PC-9 (cell line): ENCODE measurements at regions not wholly inside any gene's neighbourhood (a gene's known extent, or its start where the extent isn't known, plus 50 kb on each side); places are given as distances from the start of the nearest gene placed in this dataset.

Source experiments
- BruUV-seq: library from RNA; stranded (reverse); fragments of 400-500 nt; replicated peaks from 2 replicates; lab custom pipeline; 2021; lab: Mats Ljungman, UMichigan
- CTCF ChIA-PET: fragments of 300-600 bp; sonication (Branson Sonifier 250); formaldehyde crosslinking; loops from one replicate; lab custom pipeline; 2022; ENCODE audit warnings: antibody characterized with exemption; lab: Charles Lee
- POLR2A ChIA-PET: fragments of 300-600 bp; sonication (Branson Sonifier 250); formaldehyde crosslinking; loops from one replicate; lab custom pipeline; 2022; ENCODE audit warnings: antibody characterized with exemption; ENCODE audit not compliant: unreplicated experiment; lab: Charles Lee
- DNase-seq, 2 experiments: peaks; one replicate each; pipeline versions ENCODE4 v3.0.0 to v3.0.0-alpha.2; 2015 to 2022; ENCODE audit warnings: mixed read lengths in 1 of 2
- H2AFZ ChIP-seq: fragments of 200-600 bp; sonication (generic); 2 replicates; pipeline ENCODE4 v1.8.1; 2017; ENCODE audit warnings: antibody characterized with exemption
- H3F3A ChIP-seq: fragments of 200-600 bp; sonication (generic); 2 replicates; pipeline ENCODE4 v1.8.1; 2017; ENCODE audit warnings: antibody characterized with exemption, mild to moderate bottlenecking, low read depth; ENCODE audit not compliant: insufficient read depth
- H3K27ac ChIP-seq: fragments of 200-600 bp; sonication (generic); 2 replicates; pipeline ENCODE4 v1.6.1; 2016; ENCODE audit warnings: mixed run types
- H3K27me3 ChIP-seq: fragments of 200-600 bp; sonication (generic); 2 replicates; pipeline ENCODE4 v1.6.1; 2016; ENCODE audit warnings: low read depth, mixed run types; ENCODE audit not compliant: insufficient read depth
- H3K36me3 ChIP-seq: fragments of 200-600 bp; sonication (generic); 2 replicates; pipeline ENCODE4 v1.6.1; 2016; ENCODE audit warnings: low read depth, mixed run types
- H3K4me1 ChIP-seq: fragments of 200-600 bp; sonication (generic); replicated peaks from 2 replicates; pipeline ENCODE4 v1.6.1; 2016; ENCODE audit warnings: mixed run types; ENCODE audit not compliant: insufficient read depth
- H3K4me2 ChIP-seq: fragments of 200-600 bp; sonication (generic); 2 replicates; pipeline ENCODE4 v1.6.1; 2017; ENCODE audit warnings: mixed run types
- H3K4me3 ChIP-seq: fragments of 200-600 bp; sonication (generic); 2 replicates; pipeline ENCODE4 v1.6.1; 2016; ENCODE audit warnings: mixed run types
- H3K79me2 ChIP-seq: fragments of 200-600 bp; sonication (generic); 2 replicates; pipeline ENCODE4 v1.6.1; 2017; ENCODE audit warnings: low read depth, mixed run types
- H3K9me2 ChIP-seq: fragments of 200-600 bp; sonication (generic); 2 replicates; pipeline ENCODE4 v1.8.1; 2017; ENCODE audit warnings: mild to moderate bottlenecking; ENCODE audit not compliant: insufficient read depth
- H3K9me3 ChIP-seq: fragments of 200-600 bp; sonication (generic); 2 replicates; pipeline ENCODE4 v1.8.1; 2016; ENCODE audit warnings: low read depth; ENCODE audit not compliant: insufficient read depth
- H4K20me1 ChIP-seq: fragments of 200-600 bp; sonication (generic); 2 replicates; pipeline ENCODE4 v1.8.1; 2017; ENCODE audit not compliant: insufficient read depth
- EZH2 ChIP-seq: fragments of 200-600 bp; sonication (generic); IDR thresholded peaks from 2 replicates; pipeline ENCODE4 v1.8.0; 2017; ENCODE audit warnings: antibody characterized with exemption, low read depth
- intact Hi-C: fragments of 100-400 bp; cut with micrococcal nuclease; formaldehyde crosslinking; loops from one replicate; pipeline ENCODE4 v1.10.0; 2022; ENCODE audit not compliant: unreplicated experiment
- TF ChIP-seq, protein P1 (sequence below): fragments of 200-600 bp; sonication (generic); conservative IDR thresholded peaks from 2 replicates; pipeline ENCODE4 v1.6.1; 2017; ENCODE audit warnings: mixed run types, antibody characterized with exemption, mild to moderate bottlenecking, moderate library complexity

DNA sequence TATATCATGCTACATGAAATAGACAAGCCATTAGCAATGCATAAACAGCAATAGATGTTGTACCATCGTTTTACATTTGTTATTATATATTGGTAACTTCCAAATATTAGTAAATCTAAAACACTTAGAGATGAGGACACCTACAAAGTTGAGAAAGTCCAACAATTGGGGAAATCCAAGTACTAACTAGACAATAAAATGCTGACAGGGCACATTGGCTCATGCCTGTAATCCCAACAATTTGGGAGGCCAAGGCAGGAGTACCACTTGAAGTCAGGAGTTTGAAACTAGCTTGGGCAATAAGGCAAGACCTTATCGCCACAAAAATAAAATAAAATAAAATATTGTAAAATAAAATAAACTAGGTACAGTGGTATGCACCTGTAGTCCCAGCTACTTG is 1023.1 kb downstream of the SUCLG1 start:
- no peaks in the 10 kb centered on the region for H3K9me2 ChIP-seq
- intact Hi-C loops = no loop called here
- no peaks in the 10 kb centered on the region; the same call in 1 of the 2 replicates for H3F3A ChIP-seq
- TF ChIP-seq, protein P1, sequence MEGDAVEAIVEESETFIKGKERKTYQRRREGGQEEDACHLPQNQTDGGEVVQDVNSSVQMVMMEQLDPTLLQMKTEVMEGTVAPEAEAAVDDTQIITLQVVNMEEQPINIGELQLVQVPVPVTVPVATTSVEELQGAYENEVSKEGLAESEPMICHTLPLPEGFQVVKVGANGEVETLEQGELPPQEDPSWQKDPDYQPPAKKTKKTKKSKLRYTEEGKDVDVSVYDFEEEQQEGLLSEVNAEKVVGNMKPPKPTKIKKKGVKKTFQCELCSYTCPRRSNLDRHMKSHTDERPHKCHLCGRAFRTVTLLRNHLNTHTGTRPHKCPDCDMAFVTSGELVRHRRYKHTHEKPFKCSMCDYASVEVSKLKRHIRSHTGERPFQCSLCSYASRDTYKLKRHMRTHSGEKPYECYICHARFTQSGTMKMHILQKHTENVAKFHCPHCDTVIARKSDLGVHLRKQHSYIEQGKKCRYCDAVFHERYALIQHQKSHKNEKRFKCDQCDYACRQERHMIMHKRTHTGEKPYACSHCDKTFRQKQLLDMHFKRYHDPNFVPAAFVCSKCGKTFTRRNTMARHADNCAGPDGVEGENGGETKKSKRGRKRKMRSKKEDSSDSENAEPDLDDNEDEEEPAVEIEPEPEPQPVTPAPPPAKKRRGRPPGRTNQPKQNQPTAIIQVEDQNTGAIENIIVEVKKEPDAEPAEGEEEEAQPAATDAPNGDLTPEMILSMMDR = no peak
- TF ChIP-seq EZH2 = no peak
- H3K27me3 ChIP-seq = no peaks in the 10 kb centered on the region
- no peak for DNase-seq
- no peak overlapping the region for H3K4me3 ChIP-seq
- POLR2A ChIA-PET = no interaction called here
- H3K9me3 ChIP-seq = no peaks in the 10 kb centered on the region
- no peak overlapping the region for H3K4me2 ChIP-seq
- H3K4me1 ChIP-seq = no peaks in the 10 kb centered on the region
- no peak overlapping the region for H3K27ac ChIP-seq
- no peak overlapping the region for H2AFZ ChIP-seq
- no TSS peak for BruUV-seq
- CTCF ChIA-PET = no interaction called here
- no peaks in the 10 kb centered on the region for H3K36me3 ChIP-seq
- H4K20me1 ChIP-seq = no peaks in the 10 kb centered on the region
- no peaks in the 10 kb centered on the region for H3K79me2 ChIP-seq

DNA sequence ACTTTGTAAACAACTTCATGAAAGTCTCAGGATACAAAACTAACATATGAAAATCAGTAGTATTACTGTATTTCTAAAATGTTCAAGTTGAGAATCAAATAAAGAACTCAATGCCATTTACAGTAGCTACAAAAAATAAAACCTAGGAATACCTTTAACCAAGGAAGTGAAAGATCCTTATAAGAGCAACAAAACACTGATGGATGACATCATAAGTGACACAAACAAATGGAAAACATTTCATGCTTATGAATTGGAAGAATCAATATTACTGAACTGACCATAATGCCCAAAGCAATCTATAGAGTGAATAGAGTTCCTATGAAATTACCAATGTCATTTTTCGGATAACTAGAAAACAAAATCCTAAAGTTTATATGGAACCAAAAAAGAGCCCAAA is 1038.1 kb downstream of the SUCLG1 start:
- no peaks in the 10 kb centered on the region for H3K36me3 ChIP-seq
- BruUV-seq = no TSS peak
- POLR2A ChIA-PET = no interaction called here
- no peak overlapping the region for H2AFZ ChIP-seq
- no peaks in the 10 kb centered on the region for H3F3A ChIP-seq
- H3K9me2 ChIP-seq = no peaks in the 10 kb centered on the region
- H3K9me3 ChIP-seq = no peaks in the 10 kb centered on the region; the same call in 1 of the 2 replicates
- no peaks in the 10 kb centered on the region for H3K27me3 ChIP-seq
- intact Hi-C loops = no loop called here
- H4K20me1 ChIP-seq = no peaks in the 10 kb centered on the region
- H3K27ac ChIP-seq = no peak overlapping the region
- no peak overlapping the region for H3K4me2 ChIP-seq
- CTCF ChIA-PET = no interaction called here
- H3K79me2 ChIP-seq = no peaks in the 10 kb centered on the region
- no peaks in the 10 kb centered on the region for H3K4me1 ChIP-seq
- no peak overlapping the region for H3K4me3 ChIP-seq
- TF ChIP-seq, protein P1 = no peak
- no peak for TF ChIP-seq EZH2
- no peak for DNase-seq

DNA sequence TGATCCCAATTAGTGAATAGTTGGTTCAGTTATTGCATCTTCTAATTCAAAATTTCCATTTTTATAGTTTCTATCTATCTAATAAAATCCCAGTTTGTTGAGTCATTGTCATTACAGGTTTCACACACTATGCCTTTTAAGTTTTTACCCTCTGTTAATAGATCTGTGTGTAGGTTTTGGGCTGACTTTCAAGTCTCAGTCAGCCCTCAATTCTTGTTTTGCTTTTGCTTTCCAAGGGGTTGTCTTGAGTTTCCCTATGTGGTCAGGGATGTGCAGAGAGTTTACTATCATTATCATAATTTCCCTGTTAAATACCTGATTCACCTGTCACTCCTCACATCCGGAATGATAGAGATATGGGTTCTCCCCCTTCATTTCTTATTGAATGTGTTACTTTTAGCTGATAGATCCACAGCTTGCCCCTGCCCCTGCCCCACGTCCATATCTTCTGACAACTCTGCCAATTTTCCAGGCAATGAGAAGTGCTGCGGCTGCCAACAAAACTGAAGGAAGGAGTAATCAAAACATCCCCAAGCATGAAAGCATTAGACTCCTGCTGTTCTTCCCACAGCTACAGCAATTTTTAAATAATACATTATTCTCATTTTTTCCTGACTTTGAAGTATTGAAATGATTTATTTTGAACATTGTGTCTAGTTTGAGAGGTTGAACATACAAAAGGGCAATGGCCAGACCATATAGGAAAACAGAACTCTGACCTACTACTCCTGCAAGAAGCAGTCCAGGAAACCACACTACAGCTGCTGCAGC is 1064.8 kb downstream of the SUCLG1 start:
- ChIA-PET CTCF (no interaction called here), POLR2A (no interaction called here)
- BruUV-seq = no TSS peak
- TF ChIP-seq, protein P1 = no peak
- TF ChIP-seq EZH2 = no peak
- DNase-seq = no peak
- Histone ChIP-seq H3K27me3 (no peaks in the 10 kb centered on the region), H3K4me1 (no peaks in the 10 kb centered on the region), H2AFZ (no peak overlapping the region), H3K79me2 (no peaks in the 10 kb centered on the region), H3K27ac (no peak overlapping the region), H3K4me3 (no peak overlapping the region), H4K20me1 (no peaks in the 10 kb centered on the region), H3K9me2 (no peaks in the 10 kb centered on the region), H3K36me3 (no peaks in the 10 kb centered on the region), H3K4me2 (no peak overlapping the region), H3F3A (no peaks in the 10 kb centered on the region), H3K9me3 (no peaks in the 10 kb centered on the region)
- intact Hi-C loops = no loop called here
